ENCODE measurements at regions not wholly inside any gene's neighbourhood (a gene's known extent, or its start where the extent isn't known, plus 50 kb on each side); places are given as distances from the start of the nearest gene placed in this dataset.

DNA sequence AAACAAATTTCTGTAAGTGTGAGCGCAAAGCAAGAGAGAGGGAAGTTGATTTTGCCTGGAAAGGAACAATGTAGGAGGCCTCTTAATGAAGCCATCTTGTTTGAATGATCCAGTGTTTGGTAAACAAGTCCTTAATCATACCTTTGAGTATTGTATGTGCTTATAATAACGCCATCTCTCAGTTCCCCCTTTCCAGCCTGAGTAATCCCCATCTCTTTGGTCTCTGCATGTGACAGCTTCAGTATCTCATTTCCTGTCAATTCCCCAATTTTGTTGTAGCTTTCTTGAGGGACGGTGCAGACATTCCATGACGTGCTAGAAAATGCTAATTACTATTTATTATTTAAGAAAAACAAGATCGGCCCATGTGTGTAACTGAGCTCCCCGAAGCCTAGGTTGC, 349.3 kb upstream of the NR2F2 start:
- TF ChIP-seq, protein P1, sequence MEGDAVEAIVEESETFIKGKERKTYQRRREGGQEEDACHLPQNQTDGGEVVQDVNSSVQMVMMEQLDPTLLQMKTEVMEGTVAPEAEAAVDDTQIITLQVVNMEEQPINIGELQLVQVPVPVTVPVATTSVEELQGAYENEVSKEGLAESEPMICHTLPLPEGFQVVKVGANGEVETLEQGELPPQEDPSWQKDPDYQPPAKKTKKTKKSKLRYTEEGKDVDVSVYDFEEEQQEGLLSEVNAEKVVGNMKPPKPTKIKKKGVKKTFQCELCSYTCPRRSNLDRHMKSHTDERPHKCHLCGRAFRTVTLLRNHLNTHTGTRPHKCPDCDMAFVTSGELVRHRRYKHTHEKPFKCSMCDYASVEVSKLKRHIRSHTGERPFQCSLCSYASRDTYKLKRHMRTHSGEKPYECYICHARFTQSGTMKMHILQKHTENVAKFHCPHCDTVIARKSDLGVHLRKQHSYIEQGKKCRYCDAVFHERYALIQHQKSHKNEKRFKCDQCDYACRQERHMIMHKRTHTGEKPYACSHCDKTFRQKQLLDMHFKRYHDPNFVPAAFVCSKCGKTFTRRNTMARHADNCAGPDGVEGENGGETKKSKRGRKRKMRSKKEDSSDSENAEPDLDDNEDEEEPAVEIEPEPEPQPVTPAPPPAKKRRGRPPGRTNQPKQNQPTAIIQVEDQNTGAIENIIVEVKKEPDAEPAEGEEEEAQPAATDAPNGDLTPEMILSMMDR (IDR thresholded peaks at IDR 0.05): no peak

DNA sequence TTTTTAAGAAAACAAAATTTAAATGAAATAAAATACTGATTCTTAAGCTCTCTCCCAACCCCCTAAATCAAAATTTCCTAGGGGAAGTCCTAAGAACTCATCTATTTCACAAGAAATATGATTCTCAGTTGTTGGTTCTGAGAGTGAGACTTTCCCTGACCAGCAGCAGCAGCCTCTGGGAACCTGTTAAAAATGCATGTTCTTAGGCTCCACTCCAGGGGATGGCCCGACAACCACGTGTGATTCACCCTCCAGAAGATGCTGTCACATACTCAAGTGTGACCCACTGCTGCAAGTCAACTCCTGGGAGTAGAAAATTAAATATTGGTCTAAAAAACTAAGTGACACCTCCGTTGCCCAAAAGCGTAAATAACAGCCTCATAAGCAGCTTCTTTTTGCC, 343.2 kb upstream of the NR2F2 start:
- TF ChIP-seq, protein P1 (IDR thresholded peaks at IDR 0.05): no peak

DNA sequence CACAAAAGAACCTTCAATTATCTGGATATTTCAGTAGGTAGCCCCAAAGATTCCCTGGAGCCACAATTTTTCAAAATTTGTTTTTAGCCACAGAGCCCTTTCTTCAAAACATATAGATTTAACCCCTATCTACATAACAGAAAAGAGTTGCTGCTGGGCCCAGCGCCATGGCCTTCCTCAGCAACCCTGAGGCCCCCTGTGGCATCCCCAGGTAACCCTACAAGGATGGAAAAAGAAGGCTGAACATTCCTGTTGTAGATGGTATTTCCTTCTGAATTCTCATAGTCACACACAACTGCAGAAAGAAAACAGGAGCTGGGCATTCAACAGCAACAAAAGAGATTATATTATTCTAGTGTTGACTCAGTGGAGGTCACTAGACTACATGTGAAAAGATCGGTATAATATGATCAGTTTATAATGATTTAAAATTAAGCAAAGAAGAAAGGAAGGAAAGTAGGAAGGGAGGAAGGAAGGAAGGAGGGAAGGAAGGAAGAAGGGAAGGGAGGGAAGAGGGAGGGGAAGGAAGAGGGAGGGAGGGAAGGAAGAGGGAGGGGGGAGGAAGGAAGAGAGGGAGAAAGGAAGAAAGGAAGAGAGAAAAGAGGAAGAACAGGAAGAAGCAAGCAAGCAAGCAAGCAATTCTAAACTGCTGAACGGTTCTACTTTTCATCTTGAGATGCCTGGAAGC, 342.5 kb upstream of the NR2F2 start:
- TF ChIP-seq, protein P1 (IDR thresholded peaks at IDR 0.05): no peak

DNA sequence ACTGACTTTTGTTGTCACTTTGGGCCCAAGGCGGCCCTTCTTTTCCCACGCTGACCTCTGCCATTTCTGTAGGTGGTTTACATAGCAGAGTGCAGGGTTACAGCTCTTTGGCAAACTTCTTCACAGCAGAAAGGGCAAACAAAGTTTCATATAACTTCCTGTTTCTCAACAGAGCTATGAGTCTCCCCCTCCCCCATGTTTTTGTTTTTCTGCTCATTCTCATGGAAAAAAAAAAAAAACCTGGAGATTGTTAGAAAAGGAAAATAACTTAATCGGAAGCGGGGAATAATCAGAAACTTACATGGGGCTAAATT, 342.0 kb upstream of the NR2F2 start:
- TF ChIP-seq, protein P1 (IDR thresholded peaks at IDR 0.05): no peak

DNA sequence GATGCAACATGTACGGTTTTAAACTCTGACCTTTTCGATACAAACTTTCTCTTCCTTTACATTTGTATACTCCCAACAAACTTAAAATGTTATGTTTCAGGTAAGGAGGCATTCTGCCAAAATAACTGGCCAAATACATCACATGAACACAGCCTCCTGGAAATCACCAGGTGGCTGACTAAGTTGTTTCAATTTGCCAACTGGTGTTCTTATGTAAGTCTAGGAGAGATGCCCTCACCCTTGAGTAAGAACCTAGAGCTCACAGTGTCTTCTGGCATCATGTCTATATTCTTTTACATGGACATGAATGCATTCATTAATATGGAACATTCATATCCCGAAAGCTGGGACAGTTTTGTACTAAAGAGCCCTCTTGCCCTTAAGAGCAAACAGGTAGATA, 341.1 kb upstream of the NR2F2 start:
- TF ChIP-seq, protein P1 (IDR thresholded peaks at IDR 0.05): no peak

DNA sequence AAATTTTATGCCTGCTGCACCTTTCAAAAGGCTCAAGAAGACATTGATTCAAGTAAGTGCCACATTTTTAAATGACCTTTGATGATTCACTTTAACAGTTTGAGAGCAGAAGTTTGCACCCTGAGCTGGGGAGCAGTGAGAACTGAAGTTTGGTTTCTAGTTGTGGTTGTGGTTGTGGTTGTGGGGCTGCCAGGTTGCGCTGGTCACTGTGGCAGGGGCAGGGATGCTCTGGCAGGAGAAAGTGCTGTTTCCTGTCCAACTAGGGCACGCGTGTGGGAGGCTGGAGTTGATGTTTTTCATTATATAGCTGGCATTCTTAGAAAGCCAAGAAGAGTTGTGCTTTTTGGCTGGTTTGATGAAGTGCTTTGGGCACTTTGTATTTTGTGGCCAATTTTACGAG, 339.7 kb upstream of the NR2F2 start:
- TF ChIP-seq, protein P1 (IDR thresholded peaks at IDR 0.05): no peak

DNA sequence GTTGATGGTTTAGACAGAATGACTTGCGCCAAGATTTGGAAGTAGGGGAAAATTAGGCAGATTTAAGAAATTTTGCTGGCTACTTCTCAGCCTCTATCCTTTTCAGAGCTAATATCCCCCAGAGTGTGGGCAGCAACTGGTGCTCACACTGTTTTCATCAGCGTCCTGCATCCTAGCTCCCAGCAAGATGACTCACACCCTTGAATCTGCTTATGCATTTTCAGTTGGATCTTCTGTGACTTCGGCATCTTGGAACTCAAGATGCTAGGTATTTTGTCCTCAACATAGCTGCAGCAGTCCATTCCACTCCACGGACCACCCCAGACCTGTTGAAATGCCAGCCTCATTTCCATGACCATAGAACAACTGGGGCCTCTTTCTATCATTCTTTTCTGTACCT, 336.1 kb upstream of the NR2F2 start:
- TF ChIP-seq, protein P1 (IDR thresholded peaks at IDR 0.05): no peak
